HUES64 (cell line): ENCODE measurements at regions not wholly inside any gene's neighbourhood (a gene's known extent, or its start where the extent isn't known, plus 50 kb on each side); places are given as distances from the start of the nearest gene placed in this dataset.
A peak's percentile ranks its signal among the peaks of the same experiment; 100 is the strongest.

Experiments used
- H3K27ac ChIP-seq: 2 replicates; pipeline ENCODE4 v1.7.0; 2013; ENCODE audit warnings: low read depth, low read length, inconsistent platforms
- H3K27me3 ChIP-seq: 2 replicates; pipeline ENCODE4 v1.6.1; 2013; ENCODE audit warnings: mild to moderate bottlenecking, low read length; ENCODE audit not compliant: insufficient read depth
- H3K36me3 ChIP-seq: 2 replicates; pipeline ENCODE4 v1.6.1; 2013; ENCODE audit warnings: mild to moderate bottlenecking, low read length; ENCODE audit not compliant: insufficient read depth
- H3K4me1 ChIP-seq: 2 replicates; pipeline ENCODE4 v1.6.1; 2013; ENCODE audit warnings: mild to moderate bottlenecking, low read length, moderate library complexity; ENCODE audit not compliant: insufficient read depth
- H3K4me3 ChIP-seq: 2 replicates; pipeline ENCODE4 v1.5.1; 2013; ENCODE audit warnings: mild to moderate bottlenecking, low read length, moderate library complexity
- H3K9ac ChIP-seq: 2 replicates; pipeline ENCODE4 v1.6.1; 2013; ENCODE audit warnings: mild to moderate bottlenecking, low read depth, low read length
- H3K9me3 ChIP-seq: 2 replicates; pipeline ENCODE4 v1.6.1; 2013; ENCODE audit warnings: low read depth, low read length; ENCODE audit not compliant: insufficient read depth
- WGBS: fragments of 150-250, 120-280 bp; methylation state at CpG from one replicate; pipeline ENCODE4 v1.1.7; 2013; ENCODE audit warnings: missing lambda C conversion rate; 5-methylcytosine and 5-hydroxymethylcytosine counted together

DNA sequence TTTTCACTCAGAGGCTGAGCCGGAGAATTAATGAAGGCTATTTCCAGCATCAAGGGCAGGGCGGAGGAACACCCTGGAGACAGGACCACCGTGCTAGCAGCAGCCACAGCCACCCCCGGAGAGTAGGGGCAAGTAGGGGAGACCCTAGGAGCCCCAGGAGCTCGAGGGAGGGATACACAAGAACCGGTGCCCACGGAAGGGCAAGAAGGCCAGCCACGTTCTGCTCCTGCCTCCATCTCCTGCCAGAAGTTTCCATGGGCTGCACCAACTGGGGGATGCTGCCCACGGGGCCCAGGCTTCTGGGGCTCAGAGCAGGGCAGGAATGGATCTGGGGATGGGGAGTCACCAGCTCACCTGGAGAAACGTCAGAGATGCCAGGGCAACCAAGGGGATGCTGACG, 626.8 kb downstream of the TBC1D22A start:
- no peaks in the 10 kb centered on the region for H3K4me1 ChIP-seq
- H3K4me3 ChIP-seq = no peak overlapping the region
- H3K9me3 ChIP-seq = peaks cover 97% of the 10 kb centered on the region
- WGBS = 74% methylated on average over 11 of the region's 11 CpGs
- H3K9ac ChIP-seq = no peak overlapping the region
- no peaks in the 10 kb centered on the region for H3K36me3 ChIP-seq
- H3K27me3 ChIP-seq = no peaks in the 10 kb centered on the region
- no peak overlapping the region for H3K27ac ChIP-seq

DNA sequence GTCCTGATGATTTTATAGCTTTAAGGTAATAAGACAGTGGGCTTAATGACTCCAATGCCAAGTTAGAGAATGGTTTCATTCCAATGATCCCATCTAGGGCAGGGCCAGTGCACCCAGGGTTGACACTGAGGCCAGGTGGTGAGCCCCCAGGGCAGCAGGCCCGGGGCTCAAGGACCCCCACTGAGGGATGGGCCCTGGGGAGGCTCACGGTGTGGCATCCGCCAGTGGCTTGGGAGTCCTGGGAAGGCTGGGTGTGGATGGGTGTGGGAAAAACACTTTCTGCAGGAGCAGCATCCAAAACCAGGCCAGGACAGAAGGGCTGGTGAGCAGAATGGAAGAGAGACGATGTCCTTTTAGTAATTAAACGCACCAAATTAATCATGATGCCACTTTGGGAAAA, 626.3 kb downstream of the TBC1D22A start:
- 75% methylated on average over 5 of the region's 5 CpGs for WGBS
- Histone ChIP-seq H3K9me3 (peaks cover 97% of the 10 kb centered on the region), H3K9ac (no peak overlapping the region), H3K36me3 (no peaks in the 10 kb centered on the region), H3K4me1 (no peaks in the 10 kb centered on the region), H3K27me3 (no peaks in the 10 kb centered on the region), H3K4me3 (no peak overlapping the region), H3K27ac (no peak overlapping the region)

DNA sequence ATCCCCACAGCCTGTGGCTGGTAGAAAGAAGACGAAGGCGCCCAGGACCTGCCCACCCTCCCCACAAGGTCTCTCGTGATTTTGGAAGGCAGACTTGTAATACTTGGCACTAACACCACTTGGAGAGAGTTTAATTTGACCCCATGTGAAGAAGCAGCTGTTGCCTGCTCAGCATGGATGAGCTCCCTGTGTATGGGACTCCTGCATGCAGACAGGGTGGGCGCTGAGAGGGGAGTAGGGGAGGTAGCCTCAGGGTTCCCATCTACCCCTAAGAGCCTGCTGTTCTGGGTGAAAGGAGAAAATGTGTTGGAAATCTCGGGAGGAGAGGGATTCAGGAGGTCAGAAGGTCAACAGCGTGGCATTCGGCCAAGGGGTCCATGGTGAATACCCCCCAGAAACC, 625.9 kb downstream of the TBC1D22A start:
- Histone ChIP-seq H3K9me3 (peaks cover 97% of the 10 kb centered on the region), H3K4me3 (no peak overlapping the region), H3K36me3 (no peaks in the 10 kb centered on the region), H3K27me3 (no peaks in the 10 kb centered on the region), H3K27ac (no peak overlapping the region), H3K9ac (no peak overlapping the region), H3K4me1 (no peaks in the 10 kb centered on the region)
- WGBS = 80% methylated on average over 7 of the region's 7 CpGs

DNA sequence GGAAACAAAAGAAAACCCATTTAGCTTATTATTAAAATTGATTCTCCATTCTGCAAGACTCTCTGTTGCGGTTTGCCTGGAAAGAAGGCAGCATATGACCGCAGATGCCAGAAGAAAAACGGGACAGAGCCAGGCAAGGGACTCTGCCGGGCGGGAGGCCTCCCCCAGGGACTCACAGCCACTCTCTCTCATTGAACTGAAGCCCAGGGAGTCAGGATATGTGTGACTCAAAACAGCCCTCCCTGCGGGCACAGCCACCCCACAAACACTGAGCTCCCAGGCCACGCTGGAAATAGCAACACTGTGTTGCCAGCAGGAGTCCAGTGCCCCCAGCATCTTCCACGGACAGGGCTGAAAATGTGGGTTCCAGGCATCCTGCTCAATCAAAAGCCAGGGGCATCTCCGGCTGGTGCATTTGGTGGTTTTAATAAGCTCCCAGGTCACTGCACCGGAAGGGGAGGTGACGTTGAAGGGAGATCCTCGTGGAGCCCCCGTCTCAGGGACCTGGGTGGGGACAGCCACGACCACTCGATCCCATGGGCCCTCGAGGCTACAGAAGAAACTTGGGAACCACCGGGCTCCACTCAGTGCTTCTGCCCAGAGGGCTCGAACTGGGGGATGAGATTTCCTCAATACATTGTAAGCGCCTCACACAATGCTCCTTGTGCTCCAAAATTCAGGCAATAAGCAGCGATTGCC, 624.5 kb downstream of the TBC1D22A start:
- no peaks in the 10 kb centered on the region for H3K4me1 ChIP-seq
- no peak overlapping the region for H3K27ac ChIP-seq
- no peaks in the 10 kb centered on the region for H3K36me3 ChIP-seq
- H3K9me3 ChIP-seq = peaks cover 97% of the 10 kb centered on the region
- 88% methylated on average over 20 of the region's 20 CpGs for WGBS
- H3K9ac ChIP-seq = no peak overlapping the region
- H3K4me3 ChIP-seq = no peak overlapping the region
- no peaks in the 10 kb centered on the region for H3K27me3 ChIP-seq

DNA sequence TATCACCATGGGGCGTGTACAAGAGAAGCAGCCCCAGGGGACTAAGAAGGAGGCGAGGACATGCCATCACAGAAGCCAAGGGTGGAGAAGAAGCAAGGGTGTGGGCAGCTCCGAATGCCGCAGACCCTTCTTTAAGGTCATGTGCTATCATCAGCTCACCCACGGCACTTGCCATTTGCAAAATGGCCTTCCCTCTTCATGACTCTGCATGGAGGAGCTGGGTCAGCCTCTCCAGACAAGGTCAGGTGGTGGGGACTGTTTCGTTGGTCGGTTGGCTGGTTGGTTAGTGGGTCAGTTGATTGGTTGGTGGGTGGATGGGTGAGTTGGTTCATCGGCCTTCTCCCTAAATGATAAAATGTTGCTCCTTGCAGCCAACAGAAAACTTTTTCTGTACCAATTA, 622.5 kb downstream of the TBC1D22A start:
- Histone ChIP-seq H3K36me3 (no peaks in the 10 kb centered on the region), H3K27ac (no peak overlapping the region), H3K27me3 (no peaks in the 10 kb centered on the region), H3K4me3 (no peak overlapping the region), H3K4me1 (no peaks in the 10 kb centered on the region), H3K9ac (no peak overlapping the region), H3K9me3 (peaks cover 96% of the 10 kb centered on the region)
- 81% methylated on average over 8 of the region's 8 CpGs for WGBS

DNA sequence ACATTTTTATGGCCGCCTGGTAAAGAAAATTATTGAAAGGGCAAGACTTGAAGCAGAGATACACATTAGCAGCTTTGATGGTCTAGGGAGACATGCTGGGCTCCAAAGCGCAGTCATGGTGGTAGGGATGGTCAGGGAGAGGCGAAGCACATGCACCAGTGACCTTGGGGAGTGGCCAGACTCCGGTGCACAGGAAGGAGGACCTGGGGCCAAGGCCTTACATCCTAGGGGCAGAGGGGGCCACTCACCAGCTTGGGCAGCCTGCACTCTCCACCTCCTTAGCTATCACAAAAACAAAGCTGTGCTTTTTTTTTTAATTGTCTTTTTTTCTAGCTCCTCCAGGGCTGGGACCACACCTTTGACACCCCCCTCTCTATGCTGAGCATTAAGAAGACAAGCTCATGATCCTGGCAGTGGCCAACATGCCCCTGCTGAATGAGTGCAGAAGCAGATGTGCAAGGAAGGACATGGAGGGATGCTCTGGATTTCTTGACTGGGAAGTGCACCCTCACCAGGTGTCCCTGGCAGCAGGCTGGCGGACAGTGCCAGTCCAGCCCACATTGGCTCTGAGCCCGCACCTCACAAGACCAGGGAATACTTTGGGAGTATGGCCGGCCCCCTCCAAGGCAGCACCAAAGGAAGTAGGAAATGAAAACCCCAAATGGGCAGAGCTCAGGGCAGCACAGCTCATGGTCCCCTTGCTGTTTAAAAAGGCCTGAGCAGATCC, 619.9 kb downstream of the TBC1D22A start:
- H3K4me1 ChIP-seq = no peaks in the 10 kb centered on the region
- no peaks in the 10 kb centered on the region for H3K36me3 ChIP-seq
- peaks cover 87% of the 10 kb centered on the region for H3K9me3 ChIP-seq
- H3K9ac ChIP-seq = no peak overlapping the region
- H3K27ac ChIP-seq = no peak overlapping the region
- no peak overlapping the region for H3K4me3 ChIP-seq
- 85% methylated on average over 7 of the region's 7 CpGs for WGBS
- no peaks in the 10 kb centered on the region for H3K27me3 ChIP-seq

DNA sequence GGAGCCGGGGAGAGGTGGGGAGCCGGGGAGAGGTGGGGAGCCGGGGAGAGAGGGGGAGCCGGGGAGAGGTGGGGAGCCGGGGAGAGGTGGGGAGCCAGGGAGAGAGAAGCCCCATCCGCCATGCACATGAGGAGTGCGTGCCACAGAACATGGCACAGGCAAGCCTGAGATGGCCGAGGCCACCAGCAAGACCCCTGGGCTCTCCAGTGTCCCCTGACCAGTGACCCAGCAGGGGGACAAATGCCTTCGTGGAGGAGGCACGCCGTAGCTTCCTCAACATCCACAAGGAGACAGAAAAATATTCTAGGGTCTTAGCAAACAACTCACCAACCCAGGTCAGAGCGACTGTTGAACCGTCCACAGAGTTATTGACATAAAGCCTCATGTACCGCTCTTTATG, 618.8 kb downstream of the TBC1D22A start:
- Histone ChIP-seq H3K9ac (no peak overlapping the region), H3K27me3 (no peaks in the 10 kb centered on the region), H3K4me1 (no peaks in the 10 kb centered on the region), H3K27ac (no peak overlapping the region), H3K4me3 (no peak overlapping the region), H3K36me3 (no peaks in the 10 kb centered on the region), H3K9me3 (peaks cover 88% of the 10 kb centered on the region)
- 84% methylated on average over 11 of the region's 14 CpGs for WGBS

DNA sequence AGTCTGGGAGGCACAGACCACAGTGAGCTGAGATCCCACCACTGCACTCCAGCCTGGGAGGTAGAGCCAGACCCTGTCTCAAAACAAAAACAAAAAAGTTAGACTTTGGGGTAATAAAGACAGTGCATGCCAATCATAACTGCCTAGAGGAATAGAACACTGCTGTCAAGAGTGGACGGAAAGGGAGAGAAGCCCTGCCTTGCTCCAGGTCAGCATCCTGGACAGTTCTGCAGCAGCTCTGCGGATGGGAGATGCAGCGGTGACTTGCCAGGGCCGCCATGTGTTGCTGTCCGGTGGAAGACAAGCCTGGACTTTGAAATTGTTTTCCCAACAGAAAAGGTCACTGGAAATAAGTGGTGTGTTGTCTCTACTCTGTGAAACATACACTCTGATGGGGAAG, 618.2 kb downstream of the TBC1D22A start:
- no peak overlapping the region for H3K27ac ChIP-seq
- no peaks in the 10 kb centered on the region for H3K36me3 ChIP-seq
- 83% methylated on average over 5 of the region's 5 CpGs for WGBS
- no peaks in the 10 kb centered on the region for H3K27me3 ChIP-seq
- H3K9me3 ChIP-seq = peaks cover 89% of the 10 kb centered on the region
- no peak overlapping the region for H3K9ac ChIP-seq
- no peak overlapping the region for H3K4me3 ChIP-seq
- no peaks in the 10 kb centered on the region for H3K4me1 ChIP-seq

DNA sequence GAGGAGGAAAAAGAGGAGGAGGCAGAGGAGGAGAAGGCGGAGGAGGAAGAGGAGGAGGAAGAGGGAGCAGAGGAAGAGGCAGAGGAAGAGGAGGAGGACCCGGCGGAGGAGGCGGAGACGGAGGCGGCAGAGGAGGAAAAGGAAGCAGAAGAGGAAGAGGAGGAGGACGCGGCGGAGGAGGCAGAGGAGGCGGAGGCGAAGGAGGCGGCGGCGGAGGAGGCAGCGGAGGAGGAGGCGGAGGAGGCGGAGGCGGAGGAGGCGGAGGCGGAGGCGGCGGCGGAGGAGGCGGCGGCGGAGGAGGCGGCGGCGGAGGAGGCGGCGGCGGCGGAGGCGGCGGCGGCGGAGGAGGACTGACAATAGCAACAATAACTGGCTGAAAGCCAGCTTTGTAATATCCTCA, 616.6 kb downstream of the TBC1D22A start:
- no peak overlapping the region for H3K27ac ChIP-seq
- no peaks in the 10 kb centered on the region for H3K27me3 ChIP-seq
- H3K4me1 ChIP-seq = no peaks in the 10 kb centered on the region
- no peaks in the 10 kb centered on the region for H3K36me3 ChIP-seq
- peaks cover 88% of the 10 kb centered on the region for H3K9me3 ChIP-seq
- H3K9ac ChIP-seq = no peak overlapping the region
- 96% methylated on average over 16 of the region's 37 CpGs for WGBS
- H3K4me3 ChIP-seq = no peak overlapping the region

DNA sequence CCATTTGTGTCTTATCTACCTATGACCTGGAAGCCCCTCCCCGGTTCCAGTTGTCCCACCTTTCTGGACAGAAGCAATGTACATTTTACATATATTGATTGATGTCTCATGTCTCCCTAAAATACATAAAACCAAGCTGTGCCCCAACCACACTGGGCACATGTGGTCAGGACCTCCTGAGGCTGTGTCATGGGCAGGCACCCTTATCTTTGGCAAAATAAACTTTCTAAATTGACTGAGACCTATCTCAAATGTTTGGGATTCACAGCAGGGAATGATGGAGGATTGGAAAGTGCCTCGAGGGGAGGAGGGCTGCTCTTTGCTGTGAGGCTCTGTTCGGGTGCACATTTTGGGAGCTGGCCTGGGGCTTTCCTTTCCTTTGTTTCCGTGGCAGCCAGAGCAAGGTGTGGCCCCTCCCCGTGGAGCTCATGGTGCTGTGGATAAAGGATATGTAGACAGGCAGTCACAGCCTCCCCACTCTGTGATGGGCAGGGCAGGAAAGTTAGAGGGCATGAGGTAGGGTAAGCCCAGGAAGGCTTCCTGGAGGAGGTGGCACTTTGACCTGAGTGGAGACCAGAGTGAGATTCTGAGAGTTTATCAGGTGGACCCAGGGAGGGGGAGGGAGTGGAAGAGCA, 615.6 kb downstream of the TBC1D22A start:
- H3K36me3 ChIP-seq = no peaks in the 10 kb centered on the region
- H3K9ac ChIP-seq = no peak overlapping the region
- H3K4me3 ChIP-seq = peak overlapping the region; percentile 21; the same call in 1 of the 2 replicates
- no peak overlapping the region for H3K27ac ChIP-seq
- no peaks in the 10 kb centered on the region for H3K4me1 ChIP-seq
- WGBS = 73% methylated on average over 5 of the region's 5 CpGs
- no peaks in the 10 kb centered on the region for H3K27me3 ChIP-seq
- peaks cover 85% of the 10 kb centered on the region for H3K9me3 ChIP-seq

DNA sequence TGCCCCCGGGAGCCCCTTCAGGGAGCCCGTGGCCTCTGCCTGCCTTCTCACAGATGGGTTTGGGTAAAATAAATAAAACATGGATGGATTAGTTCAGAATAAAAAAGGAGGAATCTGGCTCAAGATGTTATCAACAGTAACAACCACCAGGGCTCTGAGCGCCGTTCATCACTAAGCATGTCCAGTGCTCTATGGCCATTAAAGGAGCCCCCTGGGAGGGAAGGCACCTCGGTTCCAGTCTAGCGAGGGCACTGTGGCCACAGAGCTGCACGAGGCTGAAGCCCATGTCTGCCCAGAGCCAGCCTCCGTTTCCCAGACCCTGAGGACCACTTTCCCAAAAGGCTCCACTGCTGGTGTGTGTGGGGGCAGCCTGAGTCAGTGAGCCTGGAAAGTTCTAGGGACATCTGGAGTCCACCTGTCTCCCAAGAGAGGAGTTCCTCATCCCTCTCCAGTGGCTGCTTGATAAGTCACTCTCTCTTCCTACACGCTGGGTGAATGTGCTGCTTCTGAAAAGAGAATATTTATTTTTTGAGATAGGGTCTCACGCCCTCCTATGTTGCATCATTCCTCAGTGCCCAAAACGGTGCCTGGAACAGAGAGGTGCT, 614.6 kb downstream of the TBC1D22A start:
- Histone ChIP-seq H3K27me3 (no peaks in the 10 kb centered on the region), H3K4me3 (no peak overlapping the region), H3K9ac (no peak overlapping the region), H3K36me3 (no peaks in the 10 kb centered on the region), H3K9me3 (peaks cover 85% of the 10 kb centered on the region), H3K4me1 (no peaks in the 10 kb centered on the region), H3K27ac (no peak overlapping the region)
- 73% methylated on average over 11 of the region's 11 CpGs for WGBS
